Effector memory CD8-positive, alpha-beta T cell (primary cell): ENCODE measurements at regions not wholly inside any gene's neighbourhood (a gene's known extent, or its start where the extent isn't known, plus 50 kb on each side); places are given as distances from the start of the nearest gene placed in this dataset.

ENCODE experiments used
- ATAC-seq: fragments of 150-1000 bp; cut with Tn5 transposase; replicated peaks from 2 replicates; pipeline ENCODE4 v1.10.0; 2021; ENCODE audit warnings: mild to moderate bottlenecking, moderate library complexity
- DNase-seq, 3 experiments: peaks; one replicate each; pipeline ENCODE4 v3.0.0; 2021
- H3K27ac Mint-ChIP-seq, 2 donors: one replicate each; pipeline ENCODE4 v1.8.0; 2022; ENCODE audit warnings: mild to moderate bottlenecking in 2 of 2, mixed read lengths in 2 of 2, moderate library complexity in 2 of 2
- H3K27me3 Mint-ChIP-seq, 2 donors: one replicate each; pipeline ENCODE4 v1.8.0; 2022; ENCODE audit warnings: mixed read lengths in 2 of 2
- H3K36me3 Mint-ChIP-seq: one replicate; pipeline ENCODE4 v1.8.0; 2022; ENCODE audit warnings: mild to moderate bottlenecking, moderate library complexity, mixed read lengths; ENCODE audit not compliant: insufficient read depth
- H3K4me1 Mint-ChIP-seq, 2 donors: one replicate each; pipeline ENCODE4 v1.8.0; 2022; ENCODE audit warnings: low read depth in 2 of 2, mixed read lengths in 2 of 2
- H3K4me3 Mint-ChIP-seq, 2 donors: one replicate each; pipeline ENCODE4 v1.8.0; 2022; ENCODE audit warnings: mild to moderate bottlenecking in 2 of 2, mixed read lengths in 2 of 2, moderate library complexity in 2 of 2
- H3K9me3 Mint-ChIP-seq, 2 donors: one replicate each; pipeline ENCODE4 v1.8.0; 2022; ENCODE audit warnings: mixed read lengths in 2 of 2

DNA sequence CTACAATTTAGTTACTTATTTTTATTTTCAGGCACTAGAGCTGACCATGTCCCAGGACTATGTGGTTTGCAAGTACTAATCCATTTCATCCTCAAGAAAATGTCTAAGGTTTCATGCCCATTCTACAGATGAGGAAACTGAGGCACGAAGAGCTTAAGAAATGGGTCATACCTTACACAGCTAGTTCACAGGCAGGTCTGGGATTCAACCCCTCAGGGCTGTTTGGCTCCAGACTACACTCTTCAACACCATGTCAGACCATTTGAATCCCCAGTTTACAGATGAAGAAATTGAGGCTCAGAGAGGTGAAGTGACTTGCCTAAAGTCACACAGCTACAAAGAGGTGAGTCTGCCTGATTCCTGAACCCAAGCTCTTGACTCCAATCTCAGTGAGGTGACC, 144.1 kb downstream of the MIAT start:
- no peaks in the 10 kb centered on the region for H3K27me3 Mint-ChIP-seq
- no peaks in the 10 kb centered on the region for H3K9me3 Mint-ChIP-seq
- H3K27ac Mint-ChIP-seq: no peak overlapping the region
- no peak overlapping the region for H3K4me3 Mint-ChIP-seq
- no peaks in the 10 kb centered on the region for H3K4me1 Mint-ChIP-seq
- ATAC-seq (no peak), DNase-seq (no peak)
- H3K36me3 Mint-ChIP-seq: no peaks in the 10 kb centered on the region

DNA sequence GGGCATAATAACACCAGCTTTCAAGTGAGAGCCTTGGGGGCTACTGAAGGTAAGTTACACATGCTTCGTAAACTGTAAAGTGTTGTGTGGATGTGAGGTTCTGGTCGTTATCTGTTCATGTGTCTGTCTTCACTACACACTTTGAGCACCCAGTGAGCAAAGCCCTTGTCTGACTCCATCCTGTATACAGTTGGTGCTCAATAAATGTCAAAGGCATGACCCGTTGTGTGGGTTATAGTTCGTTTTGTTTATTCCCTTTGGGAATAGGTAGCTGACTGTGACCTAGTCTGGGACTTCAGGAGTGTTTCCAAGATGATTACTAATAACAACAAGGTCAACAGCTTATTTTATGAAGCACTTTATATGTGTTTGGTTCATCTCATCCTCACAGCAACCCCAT, 146.9 kb downstream of the MIAT start:
- no peak for DNase-seq
- Mint-ChIP-seq H3K27ac (no peak overlapping the region), H3K4me1 (no peaks in the 10 kb centered on the region), H3K4me3 (no peak overlapping the region), H3K36me3 (no peaks in the 10 kb centered on the region), H3K27me3 (no peaks in the 10 kb centered on the region), H3K9me3 (no peaks in the 10 kb centered on the region)
- no peak for ATAC-seq

- H3K36me3 Mint-ChIP-seq: no peaks in the 10 kb centered on the region
- H3K4me3 Mint-ChIP-seq: no peak overlapping the region
- no peaks in the 10 kb centered on the region for H3K27me3 Mint-ChIP-seq
- no peak overlapping the region for H3K27ac Mint-ChIP-seq
- no peaks in the 10 kb centered on the region for H3K9me3 Mint-ChIP-seq
- ATAC-seq (no peak), DNase-seq (no peak)
- H3K4me1 Mint-ChIP-seq: no peaks in the 10 kb centered on the region
These were observed 147.6 kb downstream of the MIAT start for GRCh38 chr22:26804911-26805539.

- Mint-ChIP-seq H3K9me3 (no peaks in the 10 kb centered on the region), H3K4me1 (no peaks in the 10 kb centered on the region), H3K27me3 (no peaks in the 10 kb centered on the region), H3K36me3 (no peaks in the 10 kb centered on the region), H3K27ac (no peak overlapping the region), H3K4me3 (no peak overlapping the region)
- DNase-seq: no peak
- ATAC-seq: no peak
These were observed 149.2 kb downstream of the MIAT start for GRCh38 chr22:26806445-26807175.

DNA sequence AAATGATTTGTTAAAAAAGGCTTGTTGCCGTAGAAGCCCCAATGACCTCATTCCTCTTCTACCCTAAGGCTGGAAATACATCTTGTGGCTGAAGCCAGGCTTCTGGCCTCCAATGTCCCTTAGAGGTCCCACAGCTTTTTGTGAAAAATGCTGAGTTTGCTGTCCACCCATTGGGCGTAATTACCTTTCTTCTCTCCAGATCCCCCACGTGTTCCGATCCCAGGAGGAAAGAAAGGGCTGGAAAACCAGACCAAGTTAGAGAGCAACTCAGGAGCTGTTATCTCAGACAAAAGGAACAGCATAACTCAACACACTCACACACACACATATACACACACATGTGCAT, 154.2 kb downstream of the MIAT start:
- peaks cover 0 to 2% of the 10 kb centered on the region in 2 donors for H3K9me3 Mint-ChIP-seq
- no peak overlapping the region for H3K27ac Mint-ChIP-seq
- H3K27me3 Mint-ChIP-seq: no peaks in the 10 kb centered on the region
- no peaks in the 10 kb centered on the region for H3K4me1 Mint-ChIP-seq
- no peak overlapping the region for H3K4me3 Mint-ChIP-seq
- H3K36me3 Mint-ChIP-seq: peaks cover 7% of the 10 kb centered on the region
- ATAC-seq: no peak
- DNase-seq: no peak

DNA sequence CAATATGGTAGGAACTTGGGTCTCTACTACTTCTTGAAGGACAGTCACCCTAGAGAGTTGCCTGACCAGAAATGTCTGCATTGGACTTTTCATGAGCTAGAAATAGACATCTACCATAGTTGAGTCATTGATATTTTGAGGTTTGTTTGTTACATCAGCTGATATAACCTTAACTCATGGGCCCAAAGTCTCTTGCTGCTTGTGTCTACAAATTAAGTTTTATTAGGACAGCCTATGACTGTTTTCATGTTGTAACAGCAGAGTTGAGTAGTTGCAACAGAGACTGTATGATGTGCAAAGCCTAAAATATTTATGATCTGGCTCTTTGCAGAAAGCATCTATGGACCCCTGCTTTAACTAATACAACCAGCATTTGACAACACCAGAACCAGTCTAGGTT, 155.3 kb downstream of the MIAT start:
- Mint-ChIP-seq H3K36me3 (peaks cover 7% of the 10 kb centered on the region), H3K4me1 (no peaks in the 10 kb centered on the region), H3K9me3 (peaks cover 0 to 6% of the 10 kb centered on the region in 2 donors), H3K27ac (no peak overlapping the region), H3K4me3 (no peak overlapping the region), H3K27me3 (no peaks in the 10 kb centered on the region)
- no peak for ATAC-seq
- DNase-seq: no peak

DNA sequence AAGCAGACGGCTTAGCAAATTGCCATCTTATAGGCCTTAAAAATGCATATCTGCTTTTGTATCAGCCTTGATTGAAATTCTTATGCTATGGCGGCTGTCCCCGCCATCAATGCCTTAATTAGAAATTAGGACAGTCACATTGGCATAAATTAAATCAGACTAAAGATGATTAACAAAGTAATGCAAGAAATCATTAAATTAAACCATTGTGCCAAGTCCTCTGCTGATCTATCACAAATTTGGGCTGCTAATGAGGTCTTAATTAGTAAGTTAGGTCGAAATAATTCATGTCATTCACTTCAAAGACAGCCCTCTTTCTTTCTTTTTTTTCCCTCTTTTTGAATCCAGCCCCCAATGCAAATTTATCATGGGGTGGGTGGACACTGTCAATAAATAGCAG, 159.3 kb downstream of the MIAT start:
- no peak overlapping the region for H3K27ac Mint-ChIP-seq
- H3K4me1 Mint-ChIP-seq: no peaks in the 10 kb centered on the region

DNA sequence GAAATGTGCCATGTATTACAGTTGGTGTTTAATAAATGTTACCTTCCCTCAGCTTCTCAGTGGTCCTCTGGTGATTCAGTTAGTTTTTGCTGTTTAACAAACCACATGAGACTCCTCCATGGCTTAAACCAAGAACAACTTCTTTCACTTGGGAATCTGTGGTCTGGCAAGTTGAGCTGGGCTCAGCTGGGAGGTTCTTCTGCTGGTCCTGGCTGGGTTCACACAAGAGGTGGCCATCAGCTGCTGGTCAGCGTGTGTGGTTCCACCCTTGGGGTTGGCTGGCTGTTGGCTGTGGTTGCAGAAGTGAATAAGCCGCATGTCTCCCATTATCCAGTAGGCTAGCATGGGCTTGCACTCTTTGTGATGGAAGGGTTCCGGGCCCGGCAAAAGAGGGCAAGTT, 160.5 kb downstream of the MIAT start:
- Mint-ChIP-seq H3K27ac (no peak overlapping the region), H3K27me3 (no peaks in the 10 kb centered on the region)
- DNase-seq: no peak

More for the DNA sequence above, 159.3 kb downstream of the MIAT start:
- ATAC-seq (no peak), DNase-seq (no peak)
- no peaks in the 10 kb centered on the region for H3K27me3 Mint-ChIP-seq
- H3K9me3 Mint-ChIP-seq: peaks cover 0 to 6% of the 10 kb centered on the region in 2 donors
- H3K4me3 Mint-ChIP-seq: no peak overlapping the region
- H3K36me3 Mint-ChIP-seq: peaks cover 7% of the 10 kb centered on the region

GRCh38 chr22:26821854-26822253, 164.5 kb downstream of the MIAT start:
- ATAC-seq (no peak), DNase-seq (no peak)
- no peaks in the 10 kb centered on the region for H3K27me3 Mint-ChIP-seq
- H3K36me3 Mint-ChIP-seq: no peaks in the 10 kb centered on the region
- H3K9me3 Mint-ChIP-seq: peaks cover 0 to 4% of the 10 kb centered on the region in 2 donors
- H3K4me1 Mint-ChIP-seq: no peaks in the 10 kb centered on the region
- H3K4me3 Mint-ChIP-seq: no peak overlapping the region
- H3K27ac Mint-ChIP-seq: no peak overlapping the region

More for the DNA sequence above, 160.5 kb downstream of the MIAT start:
- no peak for ATAC-seq
- Mint-ChIP-seq H3K36me3 (peaks cover 7% of the 10 kb centered on the region), H3K4me1 (no peaks in the 10 kb centered on the region), H3K4me3 (no peak overlapping the region), H3K9me3 (peaks cover 0 to 6% of the 10 kb centered on the region in 2 donors)

- ATAC-seq (no peak), DNase-seq (no peak)
- no peaks in the 10 kb centered on the region for H3K27me3 Mint-ChIP-seq
- H3K36me3 Mint-ChIP-seq: no peaks in the 10 kb centered on the region
- peaks cover 0 to 2% of the 10 kb centered on the region in 2 donors for H3K9me3 Mint-ChIP-seq
- H3K4me3 Mint-ChIP-seq: no peak overlapping the region
- H3K4me1 Mint-ChIP-seq: no peaks in the 10 kb centered on the region
- no peak overlapping the region for H3K27ac Mint-ChIP-seq
These were observed 164.9 kb downstream of the MIAT start for GRCh38 chr22:26822313-26822712.

GRCh38 chr22:26823966-26824365, 166.6 kb downstream of the MIAT start:
- Mint-ChIP-seq H3K4me3 (no peak overlapping the region), H3K27me3 (no peaks in the 10 kb centered on the region), H3K9me3 (no peaks in the 10 kb centered on the region), H3K4me1 (peaks cover 0 to 2% of the 10 kb centered on the region in 2 donors), H3K36me3 (no peaks in the 10 kb centered on the region), H3K27ac (no peak overlapping the region)
- ATAC-seq: no peak
- no peak for DNase-seq

- H3K9me3 Mint-ChIP-seq: no peaks in the 10 kb centered on the region
- H3K27ac Mint-ChIP-seq: no peak overlapping the region
- no peak overlapping the region for H3K4me3 Mint-ChIP-seq
- ATAC-seq (no peak), DNase-seq (no peak)
- no peaks in the 10 kb centered on the region for H3K27me3 Mint-ChIP-seq
- no peaks in the 10 kb centered on the region for H3K36me3 Mint-ChIP-seq
- H3K4me1 Mint-ChIP-seq: peaks cover 0 to 2% of the 10 kb centered on the region in 2 donors
These were observed 168.9 kb downstream of the MIAT start for GRCh38 chr22:26825960-26826935.

- no peak for ATAC-seq
- no peaks in the 10 kb centered on the region for H3K27me3 Mint-ChIP-seq
- peaks cover 0 to 2% of the 10 kb centered on the region in 2 donors for H3K4me1 Mint-ChIP-seq
- H3K36me3 Mint-ChIP-seq: no peaks in the 10 kb centered on the region
- no peak overlapping the region for H3K4me3 Mint-ChIP-seq
- no peak overlapping the region for H3K27ac Mint-ChIP-seq
- H3K9me3 Mint-ChIP-seq: no peaks in the 10 kb centered on the region
- DNase-seq: no peak
These were observed 170.2 kb downstream of the MIAT start for GRCh38 chr22:26827611-26828010.
